Right lung (tissue), 2 donors: ENCODE measurements at regions not wholly inside any gene's neighbourhood (a gene's known extent, or its start where the extent isn't known, plus 50 kb on each side); places are given as distances from the start of the nearest gene placed in this dataset.
A peak's percentile ranks its signal among the peaks of the same experiment; 100 is the strongest.

ENCODE experiments used
- DNase-seq, 2 donors: peaks; one replicate each; pipeline ENCODE4 v3.0.0-alpha.2; 2013

DNA sequence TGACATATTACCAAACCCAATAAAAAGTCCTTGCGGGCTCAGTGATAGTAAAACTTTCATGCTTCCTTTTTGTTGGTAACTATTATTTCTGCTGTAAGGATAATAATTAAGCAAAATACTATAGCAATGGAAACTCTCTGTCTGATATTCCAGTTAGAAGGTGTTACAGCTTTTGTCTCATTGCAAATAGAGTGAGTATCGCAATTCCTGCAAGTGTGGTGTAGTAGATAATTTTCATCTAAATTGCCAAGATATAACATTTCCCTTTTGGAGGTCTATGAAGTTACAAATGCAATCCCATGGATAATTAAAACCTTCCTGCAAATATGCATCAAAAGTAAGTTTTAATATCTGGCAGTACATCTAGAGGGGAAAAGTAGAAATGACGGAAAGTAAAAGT lies 88.7 kb upstream of the CD93 start:
- DNase-seq: no peak

DNA sequence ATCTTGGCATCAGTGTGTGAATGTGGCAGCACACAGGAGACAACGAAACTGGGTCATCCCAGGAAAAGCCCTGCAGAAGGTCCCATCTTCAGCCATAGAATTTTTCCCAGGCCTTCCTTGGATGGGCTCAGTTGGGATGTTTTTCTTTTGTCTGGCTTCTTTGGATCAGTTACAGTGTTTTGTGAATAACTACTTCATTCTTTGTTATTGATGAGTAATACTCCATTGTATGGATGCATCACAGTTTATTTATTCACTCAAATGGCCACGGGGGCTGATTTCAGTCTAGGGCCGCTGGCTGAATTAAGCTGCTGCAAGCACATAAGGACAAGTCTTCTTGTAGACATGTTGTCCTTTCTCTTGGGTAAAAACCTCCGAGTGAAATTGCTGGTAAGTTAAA lies 81.3 kb upstream of the CD93 start:
- DNase-seq: no peak

GRCh38 chr20:23166563-23166962 lies 80.4 kb upstream of the CD93 start:
- no peak for DNase-seq

DNA sequence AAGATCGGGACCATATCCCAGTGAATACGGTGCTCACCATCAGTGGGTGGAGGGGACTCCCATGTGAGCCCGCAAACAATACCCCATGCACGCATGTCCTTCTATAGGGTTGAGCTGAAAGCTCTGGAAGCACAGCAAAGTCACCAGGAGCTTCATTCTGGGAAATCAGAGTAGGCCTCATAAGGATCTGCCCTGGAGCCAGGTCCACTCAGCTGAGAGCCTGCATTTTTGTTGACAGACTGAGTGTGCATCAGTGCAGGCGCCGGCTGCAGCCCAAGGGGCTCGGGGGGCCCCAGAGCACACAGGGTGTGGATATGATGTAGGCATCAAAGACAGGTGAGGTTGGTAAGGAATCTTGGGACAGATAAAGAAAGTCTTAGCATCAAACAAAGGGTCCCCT lies 79.8 kb upstream of the CD93 start:
- DNase-seq: no peak

GRCh38 chr20:23165307-23165750 lies 79.2 kb upstream of the CD93 start:
- DNase-seq: no peak

- DNase-seq: peak in 1 of 2 donors; percentile 33
Observed at GRCh38 chr20:23164176-23164601, 78.1 kb upstream of the CD93 start.

DNA sequence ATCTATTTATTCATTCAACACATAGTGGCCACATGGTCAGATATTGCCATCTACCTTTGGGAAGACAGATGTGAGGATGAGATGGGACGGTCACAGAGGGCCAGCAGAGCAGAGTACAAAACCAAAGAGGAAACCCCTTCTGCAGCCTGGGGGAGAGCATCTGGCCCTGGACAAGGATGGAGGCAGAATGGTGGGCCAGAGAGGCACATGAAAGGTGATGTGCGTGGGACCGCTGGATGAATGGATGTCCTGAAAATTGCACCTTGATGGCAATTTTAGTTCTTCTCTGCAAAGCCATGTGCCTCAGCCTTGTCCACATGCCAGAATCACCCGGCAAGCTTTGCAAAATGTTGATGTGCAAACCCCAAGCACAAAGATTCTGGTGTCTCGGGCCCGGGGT lies 77.4 kb upstream of the CD93 start:
- DNase-seq: no peak

DNA sequence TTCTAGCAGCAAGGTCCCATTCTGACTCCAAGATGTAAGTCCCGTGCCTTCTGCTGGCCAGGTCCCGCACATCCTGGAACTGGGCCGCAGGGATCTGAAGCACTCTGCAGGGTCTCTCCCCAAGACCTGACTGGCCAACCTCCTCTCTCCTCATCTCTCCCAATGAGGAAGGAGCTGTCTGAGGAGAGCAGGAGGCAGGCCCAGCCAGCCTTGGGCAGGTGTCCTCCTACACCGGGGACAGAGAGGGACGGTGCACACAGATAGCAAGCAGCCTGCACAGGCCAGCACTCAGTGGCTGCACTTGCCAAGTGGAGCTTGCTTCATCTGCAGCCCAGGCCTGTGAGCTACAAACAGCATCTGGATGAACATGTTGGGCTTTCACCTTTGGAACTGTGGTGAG lies 76.8 kb upstream of the CD93 start:
- no peak for DNase-seq

DNA sequence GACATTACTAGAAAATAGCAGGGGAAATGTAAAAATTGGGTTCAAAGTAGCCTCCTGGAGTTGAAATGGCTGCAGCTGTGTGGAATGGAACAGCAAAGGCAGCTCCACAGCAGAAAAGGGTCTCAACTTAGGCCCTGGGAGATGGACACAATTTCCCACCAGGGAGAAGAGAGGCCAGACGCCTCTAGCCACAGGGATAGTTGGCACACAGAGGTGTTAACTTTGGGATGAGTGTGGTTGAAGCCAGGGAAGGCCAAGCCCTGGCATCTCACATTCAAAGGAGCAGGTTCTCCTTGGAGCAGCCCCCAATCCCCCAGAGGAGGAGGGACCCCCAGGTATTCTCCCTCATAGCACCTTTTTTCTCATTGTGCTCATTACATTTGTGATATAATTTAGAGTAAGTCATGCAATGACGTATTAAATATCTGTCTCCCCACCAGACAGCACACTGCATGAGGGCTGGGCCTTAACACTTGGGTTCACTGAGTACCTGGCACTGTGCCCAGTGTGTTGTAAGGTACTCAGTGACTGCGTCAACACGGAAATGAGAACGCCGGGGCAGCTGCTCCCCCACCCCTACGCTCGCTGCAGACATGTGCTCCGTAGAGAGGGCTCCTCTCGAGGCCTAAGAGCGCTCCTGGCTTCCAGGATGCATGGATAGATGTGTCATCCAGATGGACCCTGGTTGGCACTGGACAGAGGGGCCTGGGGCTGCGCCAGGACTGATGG lies 76.0 kb upstream of the CD93 start:
- peak; percentile 53 to 66 for DNase-seq

DNA sequence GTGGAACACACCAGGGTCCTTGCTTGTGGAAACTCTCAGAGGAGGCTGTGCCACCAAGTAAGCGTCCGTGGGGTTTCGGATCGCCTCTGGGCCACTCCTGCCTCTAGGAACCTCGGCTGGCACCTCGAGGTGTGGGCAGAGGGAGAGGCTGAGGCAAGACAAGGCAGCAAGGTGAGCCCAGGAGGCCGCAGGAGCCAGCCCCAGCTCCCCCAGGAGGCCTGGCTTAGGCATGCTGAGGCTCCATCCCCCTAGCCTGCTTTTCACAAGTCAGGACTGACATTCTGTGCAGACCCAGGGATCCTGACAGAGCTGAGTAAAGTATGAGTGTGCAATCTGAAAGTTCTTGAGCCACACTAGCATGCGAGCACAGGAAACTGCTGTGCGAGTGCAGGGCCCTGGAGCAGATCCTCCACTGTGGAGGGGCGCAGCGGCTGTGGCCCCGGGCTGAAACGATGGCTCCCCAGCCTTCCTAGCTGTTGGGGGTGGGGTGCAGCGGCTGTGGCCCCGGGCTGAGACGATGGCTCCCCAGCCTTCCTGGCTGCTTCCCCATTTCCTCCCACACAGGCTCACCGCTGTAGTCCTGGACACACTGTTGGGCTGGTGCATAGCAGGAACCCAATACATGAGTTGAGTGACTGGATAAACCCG lies 75.2 kb upstream of the CD93 start:
- DNase-seq: no peak

- no peak for DNase-seq
Observed at GRCh38 chr20:23160536-23161243, 74.6 kb upstream of the CD93 start.

GRCh38 chr20:23159947-23160318 lies 73.8 kb upstream of the CD93 start:
- no peak for DNase-seq

GRCh38 chr20:23159256-23159946 lies 73.3 kb upstream of the CD93 start:
- no peak for DNase-seq

DNA sequence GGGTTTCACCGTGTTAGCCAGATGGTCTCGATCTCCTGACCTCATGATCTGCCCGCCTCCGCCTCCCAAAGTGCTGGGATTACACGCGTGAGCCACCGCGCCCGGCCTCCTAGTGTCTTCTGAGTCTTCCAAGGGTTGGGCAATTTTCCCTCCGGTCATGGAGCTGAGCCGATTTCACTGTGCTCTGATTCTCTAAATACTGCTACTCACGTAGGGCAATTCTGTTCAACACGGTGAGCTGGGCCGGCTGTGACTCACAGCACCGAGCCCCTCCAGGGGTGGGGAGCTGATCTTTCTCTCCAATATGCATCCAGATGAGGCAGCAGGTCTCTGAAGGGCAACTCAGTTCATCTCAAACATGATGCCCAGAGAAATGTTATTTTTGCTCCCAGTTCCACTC lies 71.6 kb upstream of the CD93 start:
- no peak for DNase-seq

GRCh38 chr20:23156842-23157423 lies 70.8 kb upstream of the CD93 start:
- no peak for DNase-seq

GRCh38 chr20:23156170-23156841 lies 70.2 kb upstream of the CD93 start:
- DNase-seq: no peak

- DNase-seq: no peak
Observed at GRCh38 chr20:23155141-23155590, 69.0 kb upstream of the CD93 start.

DNA sequence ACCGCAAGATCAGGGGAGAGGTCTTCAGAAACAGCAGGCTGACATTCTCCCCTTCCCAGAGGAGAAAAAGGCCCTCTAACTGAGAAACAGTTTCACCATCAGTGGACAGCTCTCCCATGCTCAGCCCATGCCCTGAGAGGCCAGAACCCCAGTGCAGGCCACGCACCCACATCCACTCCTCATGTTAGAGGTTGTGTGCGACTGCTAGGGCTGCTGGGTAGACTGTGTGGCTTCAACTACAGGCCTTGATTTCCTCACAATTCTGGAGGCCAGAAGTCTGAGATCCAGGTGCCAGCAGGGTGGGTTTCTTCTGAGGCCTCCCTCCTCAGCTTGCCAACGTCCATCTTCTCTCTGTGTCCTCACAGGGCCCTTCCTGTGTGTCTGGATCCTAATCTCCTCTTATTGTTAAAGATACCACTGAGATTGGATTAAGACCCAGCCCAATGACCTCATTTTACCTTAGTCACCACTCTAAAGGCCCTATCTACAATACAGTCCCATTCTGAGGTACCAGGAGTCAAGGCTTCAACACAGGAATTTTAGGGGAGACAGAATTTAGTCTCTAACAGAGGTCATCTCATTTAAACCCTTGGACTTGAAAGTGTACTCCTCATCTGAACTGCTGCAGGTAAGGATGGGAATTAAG lies 67.7 kb upstream of the CD93 start:
- DNase-seq: no peak

DNA sequence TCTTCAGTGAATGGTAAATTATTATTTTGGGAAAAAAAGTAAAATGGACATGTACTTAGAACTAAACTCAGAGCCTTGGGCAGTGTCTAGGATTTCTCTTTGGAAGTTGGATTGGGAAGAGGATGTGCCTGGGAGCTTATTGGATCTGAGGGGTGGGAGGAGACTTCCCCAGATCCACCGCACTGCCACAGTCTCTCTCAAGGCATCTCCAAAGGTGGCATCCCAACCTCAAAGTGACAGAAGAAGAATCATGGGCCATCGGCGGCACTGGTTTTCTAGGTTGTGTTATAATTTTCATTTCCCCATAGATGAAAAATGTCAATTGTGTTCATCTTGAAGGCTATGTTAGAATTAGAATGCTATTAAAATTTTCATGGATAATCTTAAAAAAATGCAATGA lies 66.8 kb upstream of the CD93 start:
- DNase-seq: no peak

DNA sequence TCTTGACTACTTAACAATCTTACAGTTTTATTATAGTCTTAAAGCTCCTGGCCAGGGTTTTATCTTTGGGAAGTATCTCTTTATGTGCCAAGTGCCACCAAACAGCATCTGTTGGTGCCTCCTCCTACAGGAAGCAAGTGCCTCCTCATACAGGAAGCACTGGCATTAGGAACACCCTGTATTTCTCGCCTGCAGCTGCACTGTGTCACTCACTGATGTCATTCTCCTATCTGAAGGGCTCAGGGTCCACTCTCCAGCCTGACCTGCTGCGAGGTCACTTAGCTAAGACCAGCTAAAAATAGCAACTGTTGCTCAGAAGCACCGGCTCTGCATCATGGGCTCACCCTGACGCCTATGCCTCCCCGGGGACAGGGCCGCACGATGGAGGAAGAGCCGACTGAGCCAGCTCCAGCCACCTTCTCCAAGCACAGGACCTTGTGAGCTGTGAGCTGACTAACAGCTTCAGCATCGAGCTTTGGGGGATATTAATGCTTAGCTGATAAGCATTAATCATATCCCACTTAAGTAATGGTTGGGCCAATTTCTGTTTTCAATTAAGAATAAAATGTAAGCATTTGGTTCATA lies 66.3 kb upstream of the CD93 start:
- DNase-seq: no peak

DNA sequence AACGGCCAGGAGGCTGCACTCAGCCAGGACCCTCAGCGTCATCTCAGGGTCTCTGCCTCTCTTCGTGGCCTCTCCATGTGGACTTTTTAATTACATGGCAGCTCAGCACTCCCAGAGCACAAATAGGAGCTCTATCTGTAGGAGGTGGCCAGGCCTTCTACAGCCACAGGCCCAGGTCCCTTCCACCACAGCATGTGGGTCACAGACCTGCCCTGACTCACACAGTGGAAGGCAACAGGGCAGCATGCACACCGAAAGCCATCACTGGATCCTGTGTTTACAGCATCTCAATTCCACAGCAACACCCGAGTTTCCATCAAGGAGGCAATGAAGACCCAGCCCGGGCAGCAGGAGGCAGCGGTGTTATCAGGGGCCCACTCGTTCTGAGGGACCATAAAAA lies 65.8 kb upstream of the CD93 start:
- DNase-seq: no peak
